GM21367 (cell line): ENCODE measurements at regions not wholly inside any gene's neighbourhood (a gene's known extent, or its start where the extent isn't known, plus 50 kb on each side); places are given as distances from the start of the nearest gene placed in this dataset.
"Not testable (repeated sequence)": the region's sequence is repeated elsewhere in the genome, so short reads cannot be mapped to it uniquely, and the experiment has no call there.

Experiments used
- ATAC-seq: cut with Tn5 transposase; IDR thresholded peaks from one replicate; pipeline ENCODE4 v1.9.1; 2021; ENCODE audit not compliant: unreplicated experiment

- no peak for ATAC-seq
Measured at GRCh38 chr13:89432997-89433396, 1761.8 kb downstream of the SLITRK5 start.

GRCh38 chr13:89434624-89435023 lies 1763.5 kb downstream of the SLITRK5 start:
- ATAC-seq = not testable (repeated sequence)

GRCh38 chr13:89454681-89455080 lies 1783.5 kb downstream of the SLITRK5 start:
- no peak for ATAC-seq

GRCh38 chr13:89455225-89455624 lies 1784.1 kb downstream of the SLITRK5 start:
- ATAC-seq = no peak

- ATAC-seq = no peak
Measured at GRCh38 chr13:89455741-89456140, 1784.6 kb downstream of the SLITRK5 start.

- ATAC-seq = no peak
Measured at GRCh38 chr13:89457977-89458376, 1786.8 kb downstream of the SLITRK5 start.

- ATAC-seq = no peak
Measured at GRCh38 chr13:89458456-89458855, 1787.3 kb downstream of the SLITRK5 start.

- not testable (repeated sequence) for ATAC-seq
Measured at GRCh38 chr13:89460895-89461294, 1789.7 kb downstream of the SLITRK5 start.

- ATAC-seq = no peak
Measured at GRCh38 chr13:89465366-89465765, 1794.2 kb downstream of the SLITRK5 start.

- no peak for ATAC-seq
Measured at GRCh38 chr13:89468081-89468480, 1796.9 kb downstream of the SLITRK5 start.

GRCh38 chr13:89470901-89471300 lies 1799.7 kb downstream of the SLITRK5 start:
- ATAC-seq = no peak

GRCh38 chr13:89474432-89474831 lies 1803.3 kb downstream of the SLITRK5 start:
- no peak for ATAC-seq

GRCh38 chr13:89486065-89486464 lies 1814.9 kb downstream of the SLITRK5 start:
- no peak for ATAC-seq

GRCh38 chr13:89486709-89487108 lies 1815.5 kb downstream of the SLITRK5 start:
- ATAC-seq = no peak

GRCh38 chr13:89490661-89491060 lies 1819.5 kb downstream of the SLITRK5 start:
- no peak for ATAC-seq

- ATAC-seq = no peak
Measured at GRCh38 chr13:89496478-89496877, 1825.3 kb downstream of the SLITRK5 start.

GRCh38 chr13:89497658-89498057 lies 1826.5 kb downstream of the SLITRK5 start:
- ATAC-seq = no peak

- no peak for ATAC-seq
Measured at GRCh38 chr13:89502286-89502685, 1831.1 kb downstream of the SLITRK5 start.

GRCh38 chr13:89514534-89515312 lies 1832.8 kb upstream of the MIR17HG start:
- no peak for ATAC-seq

GRCh38 chr13:89515948-89516347 lies 1831.5 kb upstream of the MIR17HG start:
- no peak for ATAC-seq

- no peak for ATAC-seq
Measured at GRCh38 chr13:89518289-89519077, 1829.0 kb upstream of the MIR17HG start.

GRCh38 chr13:89520468-89520867 lies 1827.0 kb upstream of the MIR17HG start:
- no peak for ATAC-seq
